Duodenal mucosa (tissue), 2 donors: ENCODE measurements at regions not wholly inside any gene's neighbourhood (a gene's known extent, or its start where the extent isn't known, plus 50 kb on each side); places are given as distances from the start of the nearest gene placed in this dataset.

Experiments
- H3K27ac ChIP-seq: one replicate; pipeline ENCODE4 v1.7.0; 2013; ENCODE audit warnings: low read depth, low read length
- H3K27me3 ChIP-seq, 2 donors: one replicate each; pipeline ENCODE4 v1.7.0; 2013; ENCODE audit warnings: low read length in 2 of 2, control low read depth in 1 of 2; ENCODE audit not compliant: insufficient read depth in 2 of 2, control insufficient read depth in 1 of 2
- H3K36me3 ChIP-seq, 2 donors: one replicate each; pipeline ENCODE4 v1.7.0; 2013; ENCODE audit warnings: low read length in 2 of 2, control low read depth in 1 of 2; ENCODE audit not compliant: insufficient read depth in 2 of 2, control insufficient read depth in 1 of 2
- H3K4me1 ChIP-seq, 2 donors: one replicate each; pipeline ENCODE4 v1.7.0; 2013; ENCODE audit warnings: low read length in 2 of 2, control low read depth in 1 of 2; ENCODE audit not compliant: insufficient read depth in 2 of 2, control insufficient read depth in 1 of 2
- H3K4me3 ChIP-seq, 2 donors: one replicate each; pipeline ENCODE4 v1.7.0; 2013; ENCODE audit warnings: low read length in 2 of 2, low read depth in 1 of 2
- H3K9ac ChIP-seq, 2 donors: one replicate each; pipeline ENCODE4 v1.7.0; 2013; ENCODE audit warnings: low read length in 2 of 2, low read depth in 1 of 2
- H3K9me3 ChIP-seq, 2 donors: one replicate each; pipeline ENCODE4 v1.7.0; 2013; ENCODE audit warnings: low read length in 2 of 2, control low read depth in 1 of 2; ENCODE audit not compliant: control insufficient read depth in 1 of 2

GRCh38 chr11:112396076-112396475 lies 135.4 kb upstream of the PLET1 start:
- Histone ChIP-seq H3K27me3 (no peaks in the 10 kb centered on the region), H3K4me1 (no peaks in the 10 kb centered on the region), H3K9me3 (no peaks in the 10 kb centered on the region), H3K4me3 (no peak overlapping the region), H3K27ac (no peak overlapping the region), H3K36me3 (no peaks in the 10 kb centered on the region), H3K9ac (no peak overlapping the region)

- Histone ChIP-seq H3K9me3 (no peaks in the 10 kb centered on the region), H3K9ac (no peak overlapping the region), H3K4me1 (no peaks in the 10 kb centered on the region), H3K27ac (no peak overlapping the region), H3K27me3 (no peaks in the 10 kb centered on the region), H3K36me3 (no peaks in the 10 kb centered on the region), H3K4me3 (no peak overlapping the region)
Observed at GRCh38 chr11:112398798-112399478, 138.3 kb upstream of the PLET1 start.

DNA sequence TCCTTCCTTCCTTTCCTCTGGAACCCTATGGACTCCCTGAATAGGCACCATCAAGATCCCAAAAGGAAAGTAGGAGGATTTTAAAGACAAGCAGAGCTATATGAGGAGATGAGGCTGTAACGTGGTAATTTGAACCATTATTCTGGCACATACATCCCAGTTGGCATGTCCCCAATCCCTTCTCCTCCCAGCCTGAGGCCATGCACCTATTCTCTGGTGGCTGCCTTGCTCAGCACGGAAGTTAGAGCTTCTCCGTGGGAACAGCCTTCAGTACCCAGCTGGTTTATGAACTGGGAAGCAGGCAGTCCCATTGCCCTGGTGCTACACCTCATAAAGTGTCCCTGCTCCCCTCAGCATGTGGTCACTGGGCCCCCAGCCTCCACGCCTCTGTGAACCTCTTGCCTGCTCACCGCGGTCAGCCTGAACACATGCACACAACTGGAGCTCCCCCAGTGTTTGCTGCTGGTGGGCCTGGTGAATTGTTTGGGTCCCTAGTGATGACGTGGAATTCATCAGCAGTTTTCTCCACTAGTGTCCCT lies 139.9 kb upstream of the PLET1 start:
- Histone ChIP-seq H3K4me1 (no peaks in the 10 kb centered on the region), H3K9me3 (no peaks in the 10 kb centered on the region), H3K27me3 (no peaks in the 10 kb centered on the region), H3K27ac (no peak overlapping the region), H3K9ac (no peak overlapping the region), H3K36me3 (no peaks in the 10 kb centered on the region), H3K4me3 (no peak overlapping the region)

DNA sequence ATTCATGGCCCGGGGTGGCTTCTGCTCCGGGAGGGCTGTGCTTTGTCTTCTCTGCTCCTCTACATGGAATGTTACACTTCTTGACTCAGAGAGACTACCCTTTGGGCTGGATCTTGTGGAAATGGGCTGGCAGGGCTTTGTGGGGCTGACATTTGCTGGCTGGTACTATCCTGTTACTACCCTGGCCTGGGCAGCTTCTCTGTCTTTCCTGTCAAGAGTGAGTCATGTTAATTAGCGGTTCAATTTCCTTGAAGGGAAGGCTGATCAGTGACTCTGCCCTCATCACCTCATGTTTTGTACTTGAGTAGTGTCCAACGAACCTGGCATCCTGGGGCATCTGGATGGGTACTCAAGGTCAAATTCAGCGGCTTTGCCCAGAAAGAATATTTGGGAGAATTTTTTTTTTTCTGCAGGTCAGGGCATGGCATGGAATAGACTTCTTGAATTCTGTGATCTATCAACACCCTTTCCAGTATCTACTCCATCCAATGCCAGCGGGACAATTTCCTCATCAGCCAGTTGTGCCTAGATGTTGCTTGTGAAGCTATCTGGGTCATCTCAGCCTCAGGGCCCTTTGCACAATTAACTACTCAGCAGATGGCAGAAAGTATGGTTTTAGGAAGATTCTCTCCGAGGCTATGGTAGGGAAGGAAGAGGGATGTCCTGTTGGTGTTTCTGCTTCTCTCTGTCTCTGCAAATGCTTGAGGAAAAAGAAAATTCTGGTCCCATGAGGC lies 140.5 kb upstream of the PLET1 start:
- Histone ChIP-seq H3K4me1 (no peaks in the 10 kb centered on the region), H3K27ac (no peak overlapping the region), H3K4me3 (no peak overlapping the region), H3K9ac (no peak overlapping the region), H3K9me3 (no peaks in the 10 kb centered on the region), H3K36me3 (no peaks in the 10 kb centered on the region), H3K27me3 (no peaks in the 10 kb centered on the region)

DNA sequence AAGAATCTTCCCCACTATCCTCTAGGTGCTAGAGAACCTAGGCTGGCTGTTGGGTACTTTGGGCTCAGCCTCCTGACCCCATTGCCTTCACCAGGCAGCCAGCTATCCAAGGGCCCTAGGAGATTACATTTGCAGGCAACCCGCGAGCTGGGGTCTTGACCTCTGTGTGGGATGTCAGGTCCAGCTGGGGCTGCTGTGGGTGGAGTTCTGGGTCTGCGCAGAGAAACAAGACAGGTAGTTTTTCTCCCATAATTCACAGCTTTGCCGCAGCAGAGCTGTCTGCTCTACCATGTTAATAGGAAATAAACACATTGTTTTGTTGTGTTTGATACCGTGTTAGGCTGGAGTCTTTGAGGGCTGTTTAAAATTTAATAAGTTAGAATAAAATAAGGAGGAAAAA lies 142.8 kb upstream of the PLET1 start:
- no peaks in the 10 kb centered on the region for H3K9me3 ChIP-seq
- H3K4me1 ChIP-seq, result no peaks in the 10 kb centered on the region
- no peak overlapping the region for H3K9ac ChIP-seq
- H3K4me3 ChIP-seq, result no peak overlapping the region
- H3K36me3 ChIP-seq, result no peaks in the 10 kb centered on the region
- H3K27ac ChIP-seq, result no peak overlapping the region
- H3K27me3 ChIP-seq, result no peaks in the 10 kb centered on the region

DNA sequence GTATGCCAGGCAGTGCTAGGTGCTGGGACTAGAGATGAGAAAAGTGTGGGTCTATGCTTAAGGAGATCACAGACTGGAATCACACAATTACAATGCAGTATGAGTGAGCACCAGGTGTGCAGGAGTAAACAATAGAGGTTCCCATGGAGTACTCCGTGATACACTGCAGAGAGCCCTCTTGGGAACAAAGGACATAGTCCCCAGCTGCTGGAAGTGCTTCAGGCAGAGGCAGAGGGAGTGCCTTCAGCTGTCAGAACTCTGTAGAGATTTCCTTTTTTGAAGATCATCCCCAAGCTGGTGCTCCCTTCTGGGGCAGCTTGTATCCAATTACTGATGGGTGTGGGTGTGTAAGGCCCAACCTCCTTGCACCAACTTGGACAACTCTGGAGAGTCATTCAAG lies 143.5 kb upstream of the PLET1 start:
- Histone ChIP-seq H3K36me3 (no peaks in the 10 kb centered on the region), H3K27me3 (no peaks in the 10 kb centered on the region), H3K9me3 (no peaks in the 10 kb centered on the region), H3K4me3 (no peak overlapping the region), H3K27ac (no peak overlapping the region), H3K4me1 (no peaks in the 10 kb centered on the region), H3K9ac (no peak overlapping the region)

- H3K4me1 ChIP-seq, result no peaks in the 10 kb centered on the region
- no peaks in the 10 kb centered on the region for H3K27me3 ChIP-seq
- no peaks in the 10 kb centered on the region for H3K36me3 ChIP-seq
- H3K27ac ChIP-seq, result no peak overlapping the region
- H3K9me3 ChIP-seq, result no peaks in the 10 kb centered on the region
- H3K9ac ChIP-seq, result no peak overlapping the region
- H3K4me3 ChIP-seq, result no peak overlapping the region
Observed at GRCh38 chr11:112408517-112408916, 147.9 kb upstream of the PLET1 start.

DNA sequence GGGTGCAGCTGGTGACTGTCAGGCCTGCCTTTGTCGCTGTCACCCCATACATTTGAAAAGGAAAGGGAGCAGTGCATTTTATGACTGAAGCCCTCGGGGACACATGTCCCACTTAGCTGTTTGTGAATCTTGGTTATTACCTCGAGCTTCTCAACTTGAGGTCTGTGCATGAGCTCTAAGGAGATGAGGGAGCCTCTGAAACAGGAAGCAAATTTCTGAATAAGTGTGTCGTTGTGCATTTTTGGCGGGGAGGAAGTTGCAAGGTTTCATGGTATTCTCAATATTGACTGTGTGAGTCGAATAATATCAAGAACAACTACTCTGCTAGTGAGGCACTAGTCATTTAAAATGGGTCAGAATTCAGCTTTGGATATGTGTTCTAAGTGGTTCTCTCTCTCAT lies 149.7 kb upstream of the PLET1 start:
- Histone ChIP-seq H3K27me3 (no peaks in the 10 kb centered on the region), H3K9me3 (no peaks in the 10 kb centered on the region), H3K9ac (no peak overlapping the region), H3K4me3 (no peak overlapping the region), H3K27ac (no peak overlapping the region), H3K36me3 (no peaks in the 10 kb centered on the region), H3K4me1 (no peaks in the 10 kb centered on the region)

- Histone ChIP-seq H3K4me1 (no peaks in the 10 kb centered on the region), H3K9ac (no peak overlapping the region), H3K27ac (no peak overlapping the region), H3K9me3 (no peaks in the 10 kb centered on the region), H3K4me3 (no peak overlapping the region), H3K27me3 (no peaks in the 10 kb centered on the region), H3K36me3 (no peaks in the 10 kb centered on the region)
Observed at GRCh38 chr11:112412383-112412782, 151.7 kb upstream of the PLET1 start.

- Histone ChIP-seq H3K27ac (no peak overlapping the region), H3K4me1 (no peaks in the 10 kb centered on the region), H3K27me3 (no peaks in the 10 kb centered on the region), H3K36me3 (no peaks in the 10 kb centered on the region), H3K9me3 (no peaks in the 10 kb centered on the region), H3K9ac (no peak overlapping the region), H3K4me3 (no peak overlapping the region)
Observed at GRCh38 chr11:112417339-112417738, 156.7 kb upstream of the PLET1 start.
